SKM-1 (cell line): ENCODE measurements at regions not wholly inside any gene's neighbourhood (a gene's known extent, or its start where the extent isn't known, plus 50 kb on each side); places are given as distances from the start of the nearest gene placed in this dataset.

Experiments used
- DNase-seq: peaks from one replicate; lab custom pipeline; 2025; ENCODE audit not compliant: unreplicated experiment; lab: John Stamatoyannopoulos, UW

DNA sequence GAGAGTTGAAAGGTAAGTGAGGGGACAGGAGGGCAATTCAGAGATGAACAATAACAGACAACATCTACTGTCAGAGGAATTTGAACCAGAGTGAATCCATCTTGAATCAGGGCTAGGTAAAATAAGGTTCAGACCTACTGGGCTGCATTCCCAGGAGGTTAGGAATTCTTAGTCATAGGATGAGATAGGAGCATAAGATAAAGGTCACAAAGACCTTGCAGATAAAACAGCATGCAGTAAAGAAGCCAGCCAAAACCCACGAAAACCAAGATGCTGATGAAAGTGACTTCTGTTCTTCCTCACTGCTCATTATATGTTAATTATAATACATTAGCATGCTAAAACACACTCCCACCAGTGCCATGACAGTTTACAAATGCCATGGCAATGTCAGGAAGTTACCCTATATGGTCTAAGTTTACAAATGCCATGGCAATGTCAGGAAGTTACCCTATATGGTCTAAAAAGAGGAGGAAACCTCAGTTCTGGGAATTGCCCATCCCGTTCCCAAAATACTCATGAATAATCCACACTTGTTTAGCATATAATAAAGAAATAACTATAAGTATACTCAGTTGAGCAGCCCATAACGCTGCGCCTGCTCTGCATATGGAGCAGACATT is 248.5 kb downstream of the HAO1 start:
- DNase-seq, result no peak

- no peak for DNase-seq
Observed at GRCh38 chr20:7692478-7692877, 247.8 kb downstream of the HAO1 start.

- no peak for DNase-seq
Observed at GRCh38 chr20:7693761-7694160, 246.5 kb downstream of the HAO1 start.

- DNase-seq, result no peak
Observed at GRCh38 chr20:7695051-7695495, 245.2 kb downstream of the HAO1 start.

DNA sequence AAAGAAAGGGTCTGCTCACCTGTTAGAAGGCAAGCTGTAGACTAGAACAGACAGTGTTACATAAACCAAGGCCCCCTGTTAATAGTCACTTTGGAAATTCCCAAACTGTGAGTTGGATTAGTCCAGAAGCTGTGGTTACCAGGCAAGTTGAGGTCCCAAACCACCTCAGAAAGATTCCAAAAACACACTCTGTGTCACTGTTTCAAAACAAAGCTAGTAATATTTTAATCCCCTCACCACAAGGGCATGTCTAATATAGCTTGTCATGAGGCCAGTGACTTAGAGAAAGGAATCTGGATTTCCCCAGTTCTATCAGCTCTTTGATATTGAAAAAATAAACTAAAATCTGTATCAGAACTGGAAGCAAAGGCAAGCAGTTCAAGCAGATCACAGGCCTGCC is 244.6 kb downstream of the HAO1 start:
- no peak for DNase-seq

GRCh38 chr20:7696311-7696710 is 243.9 kb downstream of the HAO1 start:
- no peak for DNase-seq

DNA sequence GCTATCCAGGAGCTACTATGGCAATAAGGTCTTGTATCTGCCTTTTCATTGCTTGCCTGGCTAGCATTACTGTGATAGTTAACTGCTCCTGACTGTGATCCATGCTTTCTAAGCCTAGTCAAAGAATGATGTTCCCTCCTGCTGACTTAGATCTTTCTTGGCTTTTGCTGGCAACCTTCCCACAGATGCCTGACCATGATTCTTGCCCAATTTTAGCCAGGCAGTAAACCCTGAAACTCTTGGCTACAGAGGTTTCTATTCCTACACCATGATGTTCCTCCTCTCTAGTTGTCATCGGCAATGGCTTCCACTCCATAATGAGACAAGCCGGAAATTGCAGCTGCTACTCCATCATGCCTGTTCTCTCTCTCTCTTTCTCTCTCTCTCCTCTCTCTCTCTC is 238.1 kb downstream of the HAO1 start:
- no peak for DNase-seq

DNA sequence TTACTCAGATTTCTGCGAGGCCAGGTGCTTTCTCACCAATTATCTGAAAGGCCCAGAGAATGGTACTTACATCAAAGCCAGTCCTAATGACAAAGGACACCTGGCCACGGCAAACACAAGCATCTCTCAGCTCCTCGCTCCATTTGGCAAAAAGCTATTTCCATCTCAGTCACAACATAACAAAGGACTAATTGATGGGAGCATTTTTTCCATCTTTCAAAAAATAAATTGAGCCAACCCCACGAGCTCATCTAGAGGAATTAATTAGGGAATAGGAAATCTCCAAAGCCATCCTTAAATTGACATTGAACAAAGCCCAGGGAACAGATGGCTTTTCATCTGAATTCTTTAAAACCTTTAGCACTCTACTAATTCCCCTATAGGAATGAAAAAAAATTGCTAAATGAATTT is 236.7 kb downstream of the HAO1 start:
- no peak for DNase-seq

DNA sequence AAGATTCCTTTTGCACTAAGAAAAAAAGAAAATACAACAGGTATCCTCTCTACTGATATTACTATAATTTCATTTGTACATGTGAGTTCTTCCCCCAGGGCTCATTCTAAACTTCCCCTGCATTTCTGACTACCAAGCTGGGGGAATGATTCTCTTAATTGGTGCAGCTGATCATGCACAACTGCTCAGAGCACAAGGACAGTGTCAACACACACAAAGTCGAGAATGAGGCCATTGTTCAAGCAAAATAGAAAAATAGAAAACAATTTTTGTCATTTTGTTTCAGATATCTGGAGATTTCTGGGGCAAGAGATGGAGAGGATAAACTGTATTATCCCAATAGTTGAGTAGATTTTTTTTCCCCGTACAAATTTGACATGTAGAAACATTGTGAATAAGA is 236.3 kb downstream of the HAO1 start:
- DNase-seq, result no peak

- no peak for DNase-seq
Observed at GRCh38 chr20:7708112-7708511, 232.1 kb downstream of the HAO1 start.

DNA sequence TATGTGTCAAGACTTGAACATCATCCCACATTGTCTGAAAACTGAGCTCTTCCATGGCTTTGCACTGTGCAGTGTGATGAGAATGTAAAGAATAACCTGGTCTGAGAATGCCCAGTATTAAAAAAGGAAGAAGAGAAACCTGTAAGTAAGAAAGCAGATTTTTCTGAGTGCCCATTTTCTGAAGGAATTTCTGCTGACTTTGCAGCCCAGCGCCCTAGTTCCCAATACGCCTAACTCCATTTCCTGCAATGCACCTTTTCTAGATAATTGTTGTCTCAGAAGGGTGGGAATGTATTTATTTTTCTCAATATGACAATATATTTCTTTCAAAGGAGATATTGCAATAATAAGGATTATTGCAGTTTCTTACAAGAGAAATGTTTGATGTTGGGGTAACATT is 231.5 kb downstream of the HAO1 start:
- DNase-seq, result no peak

DNA sequence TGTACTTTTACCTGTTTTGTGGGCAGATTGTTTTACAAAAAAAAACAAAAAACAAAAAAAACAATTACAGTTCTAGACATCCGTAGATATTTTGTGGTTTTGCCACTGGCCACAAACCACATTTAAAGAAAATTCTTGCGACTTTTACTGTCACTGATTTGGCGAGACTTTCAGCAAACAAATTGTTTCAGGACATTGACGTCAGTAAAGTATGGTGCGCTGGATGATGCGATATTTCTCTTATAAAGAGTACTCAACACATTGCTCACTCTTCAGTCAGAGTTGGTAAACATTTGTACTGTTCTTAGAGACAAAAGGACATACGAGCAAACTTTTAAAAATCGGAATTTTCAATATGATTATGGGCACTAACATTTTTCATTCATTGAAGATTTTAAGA is 229.8 kb downstream of the HAO1 start:
- no peak for DNase-seq

DNA sequence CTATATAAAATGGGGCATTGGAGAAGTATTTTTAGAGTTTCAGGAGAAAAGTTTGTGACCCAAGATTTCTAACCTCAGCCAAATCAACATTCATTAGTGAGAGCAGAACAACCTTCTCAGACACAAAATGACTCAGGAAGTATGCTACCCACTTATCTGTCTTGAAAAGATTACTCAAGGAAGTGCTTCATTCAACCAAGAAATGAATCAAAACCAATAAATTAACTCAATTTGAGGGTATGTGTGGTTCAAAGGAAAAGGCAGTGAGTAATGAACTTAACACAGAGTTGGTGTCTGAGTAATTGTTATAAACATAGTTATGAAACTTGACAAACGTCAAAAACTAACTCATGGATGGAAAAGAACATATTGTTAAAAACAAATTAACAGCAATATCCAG is 227.6 kb downstream of the HAO1 start:
- DNase-seq, result no peak

DNA sequence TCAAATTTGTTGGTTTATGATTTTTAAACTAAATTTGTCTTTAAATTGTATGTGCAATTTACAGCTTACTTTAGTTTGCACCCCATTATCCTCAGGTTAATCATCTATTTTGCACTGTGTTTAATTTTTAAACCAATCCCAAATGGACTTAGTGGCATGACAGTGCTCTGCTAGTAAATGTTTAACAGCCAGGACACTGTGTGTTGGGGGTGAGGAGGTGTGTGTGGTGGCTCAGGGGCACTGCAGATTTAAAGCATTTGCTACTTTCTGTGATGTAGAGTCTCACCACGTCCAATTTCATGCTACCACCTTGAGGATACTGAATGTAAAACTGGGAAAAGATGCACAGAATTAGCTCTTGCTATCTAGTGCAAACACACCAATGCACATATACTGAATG is 225.7 kb downstream of the HAO1 start:
- no peak for DNase-seq

GRCh38 chr20:7716286-7716972 is 223.8 kb downstream of the HAO1 start:
- DNase-seq, result no peak

DNA sequence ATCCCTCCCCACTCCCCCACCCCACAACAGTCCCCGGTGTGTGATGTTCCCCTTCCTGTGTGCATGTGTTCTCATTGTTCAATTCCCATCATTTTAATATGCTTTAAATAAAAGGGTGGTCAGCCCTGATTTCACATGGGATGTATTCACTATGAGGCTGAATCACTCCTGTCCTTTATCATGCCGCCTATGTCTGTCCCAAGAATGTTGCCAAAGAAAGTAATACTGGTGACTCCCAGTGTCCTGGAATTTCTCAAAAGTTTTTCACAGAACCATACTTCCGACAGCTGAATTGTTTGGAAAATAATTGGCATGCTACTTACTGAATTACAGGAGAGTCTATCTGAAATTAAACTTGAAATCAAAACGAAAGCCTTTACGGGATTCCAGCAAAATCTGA is 217.7 kb downstream of the HAO1 start:
- no peak for DNase-seq

DNA sequence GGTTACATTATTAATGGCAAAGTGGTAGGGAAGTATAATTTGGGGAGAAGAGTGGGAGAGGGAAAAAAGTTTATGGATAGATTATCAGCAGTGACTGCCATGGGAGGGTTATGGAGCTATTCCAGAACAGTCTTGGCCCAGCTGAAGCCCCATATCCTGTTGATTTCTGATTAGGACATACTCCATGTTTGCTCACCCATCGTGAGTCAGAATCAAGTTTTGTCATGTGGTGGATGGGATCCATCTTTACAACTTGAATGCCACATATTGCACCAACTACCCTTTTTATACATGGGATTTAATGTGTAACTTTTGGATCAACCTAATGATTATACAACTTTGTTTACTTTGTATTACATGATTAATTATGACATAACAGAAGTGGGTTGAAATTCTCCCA is 217.0 kb downstream of the HAO1 start:
- no peak for DNase-seq

DNA sequence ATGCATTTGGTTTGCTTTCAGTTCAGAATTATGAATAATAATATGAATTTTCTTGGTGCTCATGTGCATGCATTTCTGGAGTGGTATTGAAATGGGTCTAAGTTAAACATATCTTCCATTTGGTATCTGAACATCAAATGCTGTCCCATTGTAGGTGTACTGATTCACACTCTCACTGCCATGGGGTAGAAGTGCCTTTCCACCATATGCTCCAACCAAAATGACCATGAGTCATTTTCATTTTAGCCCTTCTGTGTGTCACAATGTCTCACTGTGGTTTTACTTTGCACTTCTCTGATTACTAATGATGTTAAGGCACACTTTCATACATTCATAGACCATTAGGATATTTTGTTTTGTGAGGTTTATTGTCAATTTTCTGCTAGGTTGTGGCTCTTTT is 211.9 kb downstream of the HAO1 start:
- no peak for DNase-seq

DNA sequence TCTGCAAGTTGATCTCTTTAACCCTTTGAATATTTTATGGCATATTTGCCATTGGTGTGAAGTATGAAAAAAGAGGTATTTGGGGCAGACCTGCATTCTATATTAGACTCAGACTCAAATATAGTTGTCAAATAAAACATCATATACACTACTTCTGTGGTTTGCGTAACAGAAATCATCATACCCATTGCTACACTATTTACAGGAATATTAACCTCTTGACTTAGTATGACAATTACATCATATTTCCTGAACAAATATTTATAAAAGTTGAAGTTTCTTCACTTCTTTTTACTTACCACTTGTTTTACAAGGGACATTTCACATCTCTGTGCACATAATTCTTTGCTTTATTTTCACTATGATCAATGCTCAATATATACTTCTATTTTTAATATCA is 206.0 kb downstream of the HAO1 start:
- DNase-seq, result no peak

DNA sequence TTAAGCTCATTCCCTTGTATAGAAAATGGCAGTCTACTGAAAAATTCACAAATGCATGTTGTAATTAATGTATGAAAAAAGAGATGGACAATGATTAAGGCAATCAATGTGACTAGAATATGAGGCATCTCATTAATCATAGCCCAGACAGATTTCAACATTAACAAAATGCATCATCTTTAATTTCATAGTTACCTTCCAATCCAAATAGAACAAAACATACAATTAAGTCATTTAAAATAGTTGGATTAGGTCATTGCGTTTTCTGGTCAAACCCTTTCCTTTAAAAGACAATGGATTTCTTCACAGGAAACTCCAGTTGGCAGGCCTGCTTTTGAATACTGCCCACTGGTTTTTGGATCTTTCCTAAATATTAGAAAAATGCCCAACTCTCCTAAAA is 203.9 kb downstream of the HAO1 start:
- DNase-seq, result no peak

DNA sequence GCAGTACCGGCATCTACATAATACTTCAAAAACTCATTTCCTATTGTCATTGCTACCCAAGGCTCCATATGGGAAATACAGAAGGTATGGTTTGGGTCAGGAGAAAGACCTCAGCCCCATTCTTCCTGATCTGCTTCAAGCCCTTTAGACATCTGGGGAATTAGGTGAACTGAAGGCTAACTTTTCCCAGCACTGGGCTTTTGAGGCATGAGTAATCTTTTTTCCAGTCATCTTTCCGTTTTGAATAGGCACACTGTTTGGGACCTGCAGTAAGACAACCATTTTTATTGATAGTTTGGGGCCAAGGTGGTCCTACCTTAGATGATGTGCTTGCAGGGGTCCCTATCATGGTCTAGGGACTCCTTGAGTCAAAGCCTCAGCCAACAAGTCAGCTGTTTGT is 198.4 kb downstream of the HAO1 start:
- DNase-seq, result no peak

GRCh38 chr20:7742479-7742878 is 197.8 kb downstream of the HAO1 start:
- DNase-seq, result no peak

DNA sequence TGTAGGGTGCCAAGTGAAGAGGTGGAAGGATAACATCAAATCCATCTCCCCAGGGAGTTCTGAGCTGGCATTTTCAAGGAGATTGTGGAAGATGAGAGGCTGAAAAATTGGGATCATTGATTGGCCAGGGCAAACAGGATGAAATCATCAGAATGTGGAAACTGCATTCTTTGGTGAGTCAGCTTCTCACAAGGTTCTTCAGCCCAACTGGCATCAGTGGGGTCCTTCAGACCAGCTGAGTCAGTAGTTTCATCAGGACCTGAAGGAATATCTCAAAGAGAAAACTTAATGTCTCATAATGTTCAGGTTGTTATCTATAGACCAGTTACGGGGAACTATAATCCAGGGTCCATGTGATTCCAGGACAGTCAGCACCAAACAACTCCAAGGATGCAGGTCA is 195.8 kb downstream of the HAO1 start:
- DNase-seq, result no peak
